ENCODE measurements at regions not wholly inside any gene's neighbourhood (a gene's known extent, or its start where the extent isn't known, plus 50 kb on each side); places are given as distances from the start of the nearest gene placed in this dataset.

- DNase-seq (ENCODE audit: low spot score), result no peak
Measured at GRCh38 chr22:47776329-47776728, 1013.9 kb downstream of the TBC1D22A start.

DNA sequence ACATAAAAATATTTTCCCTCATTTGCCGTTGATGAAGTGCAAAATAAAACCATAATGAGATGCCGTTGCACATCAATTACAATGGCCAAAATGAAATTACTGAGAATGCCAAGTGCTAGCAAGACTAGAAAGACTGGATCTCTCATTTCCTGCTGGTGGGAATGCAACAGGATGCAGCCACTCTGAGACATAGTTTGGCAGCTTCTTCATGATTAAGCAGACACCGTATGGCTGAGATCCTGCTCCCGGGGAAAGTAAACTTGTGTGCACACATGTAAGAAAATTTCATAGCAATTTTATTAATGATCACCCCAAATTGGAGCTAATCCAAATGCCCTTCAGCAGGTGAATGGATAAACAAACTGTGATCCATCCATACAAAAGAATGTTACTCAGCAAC is 1013.2 kb downstream of the TBC1D22A start:
- DNase-seq (ENCODE audit: low spot score), result no peak

- DNase-seq (ENCODE audit: low spot score), result no peak
Measured at GRCh38 chr22:47775191-47775590, 1012.7 kb downstream of the TBC1D22A start.

GRCh38 chr22:47773635-47774034 is 1011.2 kb downstream of the TBC1D22A start:
- no peak for DNase-seq (ENCODE audit: low spot score)

DNA sequence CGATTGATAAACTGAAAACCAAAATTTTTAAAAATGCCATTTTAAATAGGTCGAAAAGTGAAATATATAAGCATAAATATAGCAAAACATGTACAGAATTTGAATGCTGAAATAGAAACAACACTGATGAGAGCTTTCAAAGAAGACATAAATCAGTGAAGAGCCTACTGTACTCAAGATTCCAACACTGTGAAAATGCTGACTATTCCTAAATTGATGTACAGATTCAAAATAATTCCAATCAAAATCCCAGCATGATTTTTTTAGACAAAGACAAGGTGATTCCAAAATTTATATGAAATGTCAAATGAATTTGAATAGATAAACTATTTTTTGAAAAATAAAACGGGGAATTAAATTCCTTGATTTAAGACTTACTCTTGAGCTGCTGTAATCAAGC is 1010.4 kb downstream of the TBC1D22A start:
- no peak for DNase-seq (ENCODE audit: low spot score)

DNA sequence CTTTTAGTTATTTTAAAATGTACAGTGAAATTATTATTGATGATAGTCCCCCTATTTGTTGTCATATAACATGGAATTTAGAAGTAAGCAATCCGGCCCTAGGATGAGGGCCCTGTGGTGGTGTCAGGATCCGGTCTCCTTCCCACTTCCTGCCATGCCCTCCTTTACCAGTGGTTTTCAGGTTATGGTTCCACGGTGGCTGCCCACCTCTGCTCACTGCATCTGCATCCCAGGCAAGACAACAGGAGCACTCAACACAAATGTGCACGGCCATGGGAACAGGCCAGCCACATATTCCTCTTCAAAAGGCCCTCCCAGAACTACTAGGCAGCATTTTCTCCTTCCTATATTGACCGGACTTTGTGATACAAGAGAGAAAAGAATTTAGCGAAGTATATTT is 1007.2 kb downstream of the TBC1D22A start:
- no peak for DNase-seq (ENCODE audit: low spot score)

DNA sequence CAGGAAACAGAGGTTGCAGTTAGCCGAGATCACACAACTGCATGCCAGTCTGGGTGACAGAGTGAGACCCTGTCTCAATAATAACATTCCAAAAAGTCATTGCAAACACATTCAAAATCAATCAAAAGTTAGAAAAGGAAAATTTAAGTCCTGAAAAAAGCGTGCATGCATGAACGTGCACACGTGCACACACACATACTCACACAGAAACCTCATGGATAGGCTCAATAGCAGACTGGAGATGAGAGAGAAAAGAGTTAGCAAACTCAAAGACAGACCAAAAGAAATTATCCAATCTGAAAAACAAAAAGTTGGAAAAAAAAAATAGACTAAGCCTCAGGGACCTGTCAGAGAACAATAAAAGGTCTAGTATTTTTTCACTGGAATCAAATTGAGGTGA is 1005.6 kb downstream of the TBC1D22A start:
- DNase-seq (ENCODE audit: low spot score), result no peak

DNA sequence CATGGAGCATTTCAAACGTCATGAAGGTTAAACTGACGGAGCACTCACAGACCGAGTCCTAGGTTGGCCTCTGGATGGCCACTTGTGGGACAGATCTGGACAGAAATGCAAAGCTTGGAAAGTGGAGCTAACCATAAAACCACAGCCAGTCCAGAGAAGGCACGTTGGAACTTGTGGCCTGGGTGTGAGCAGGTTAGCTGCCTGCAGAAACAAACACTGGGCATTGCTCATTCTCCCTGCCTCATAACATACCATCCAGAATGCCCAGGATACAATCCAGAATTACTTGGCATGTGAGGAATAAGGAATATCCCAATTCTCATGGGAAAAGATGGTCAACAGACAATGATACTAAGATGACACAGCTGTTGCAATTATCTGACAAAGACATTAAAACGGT is 1005.0 kb downstream of the TBC1D22A start:
- no peak for DNase-seq (ENCODE audit: low spot score)

DNA sequence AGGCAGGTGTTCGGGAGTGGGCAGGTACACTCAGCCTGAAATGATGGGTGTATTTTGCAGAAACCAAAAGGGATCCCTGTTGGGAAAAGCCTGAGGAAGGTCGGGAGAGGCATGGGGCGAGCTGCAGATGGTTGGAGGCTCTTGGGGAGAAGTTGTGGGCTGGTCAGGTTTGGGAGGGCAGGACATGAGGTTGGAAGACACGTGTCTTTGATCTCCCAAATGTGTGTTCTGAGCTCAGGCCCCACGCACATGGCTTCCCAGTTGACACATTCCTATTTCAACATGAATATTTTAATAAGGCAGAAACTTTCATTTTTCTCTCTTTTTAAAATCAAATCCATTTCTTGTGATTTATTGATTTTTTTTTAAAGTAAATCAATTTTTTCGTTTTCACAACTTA is 1003.3 kb downstream of the TBC1D22A start:
- DNase-seq (ENCODE audit: low spot score), result no peak

DNA sequence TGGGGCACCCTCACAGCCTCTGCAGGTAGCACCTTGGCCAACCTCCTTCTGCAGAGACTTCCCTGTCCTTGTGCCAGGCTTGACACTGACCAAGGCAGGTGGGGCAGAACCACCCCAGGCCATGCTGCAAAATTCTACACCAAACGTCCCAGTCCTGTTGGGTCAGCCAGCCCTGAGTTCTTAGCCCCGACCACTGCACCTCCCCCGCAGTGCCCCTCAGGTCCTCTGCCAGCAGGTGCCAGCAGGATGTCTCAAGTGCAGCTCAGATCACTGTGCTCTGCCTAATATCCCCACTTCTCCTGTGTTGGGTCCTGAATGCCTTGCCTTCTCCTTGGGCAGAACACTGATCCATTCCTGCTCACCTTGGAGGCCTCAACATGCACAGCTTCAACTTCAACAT is 999.7 kb downstream of the TBC1D22A start:
- no peak for DNase-seq (ENCODE audit: low spot score)

DNA sequence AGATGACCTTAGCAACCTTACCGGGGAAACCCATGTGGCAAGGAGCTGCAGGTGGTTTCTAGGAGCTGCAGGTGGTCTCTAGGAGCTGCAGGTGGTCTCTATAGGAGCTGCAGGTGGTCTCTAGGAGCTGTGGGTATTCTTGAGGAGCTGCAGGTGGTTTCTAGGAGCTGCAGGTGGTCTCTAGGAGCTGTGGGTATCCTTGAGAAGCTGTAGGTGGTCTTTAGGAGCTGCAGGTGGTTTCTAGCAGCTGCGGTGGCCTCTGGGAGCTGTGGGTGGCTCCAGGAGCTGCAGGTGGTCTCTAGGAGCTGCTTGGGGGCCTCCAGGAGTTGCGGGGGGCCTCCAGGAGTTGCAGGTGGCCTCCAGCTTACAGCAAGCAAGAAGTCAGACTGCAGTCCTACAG is 997.5 kb downstream of the TBC1D22A start:
- no peak for DNase-seq (ENCODE audit: low spot score)

DNA sequence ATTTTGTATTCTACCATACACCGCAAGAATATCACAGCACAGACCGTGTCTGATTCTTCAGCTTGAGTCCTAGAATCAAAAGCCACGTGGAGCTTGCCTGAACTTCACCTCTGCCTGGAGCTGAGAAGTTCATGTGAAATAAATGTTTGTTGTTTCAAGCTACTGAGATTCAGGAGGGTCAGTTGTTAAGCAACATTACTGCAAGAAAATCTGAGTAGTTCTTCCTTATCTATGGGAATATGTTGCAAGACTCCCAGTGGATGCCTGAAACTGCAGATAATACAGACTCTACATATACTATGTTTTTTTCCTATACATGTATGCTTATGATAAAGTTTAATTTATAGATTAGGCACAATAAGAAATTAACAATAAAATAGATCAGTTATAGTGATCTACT is 995.3 kb downstream of the TBC1D22A start:
- no peak for DNase-seq (ENCODE audit: low spot score)

DNA sequence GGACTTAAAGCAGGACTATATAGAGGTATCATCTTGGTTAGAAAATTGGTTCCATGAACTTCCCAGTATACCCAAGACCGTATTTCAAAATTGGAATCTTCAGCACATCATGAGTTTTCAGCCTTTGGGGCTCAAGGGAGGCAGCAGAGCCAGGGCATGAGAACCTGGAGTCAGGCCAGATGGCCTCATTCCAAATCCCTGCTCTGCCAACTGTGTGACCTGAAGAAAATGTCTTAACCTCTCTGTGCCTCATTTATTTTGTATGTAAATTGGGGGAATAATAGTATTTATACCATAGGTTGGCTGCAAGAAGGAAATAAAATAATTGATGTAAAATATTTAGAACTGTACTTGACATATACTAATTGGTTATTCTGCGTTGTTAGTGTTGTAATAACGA is 987.6 kb downstream of the TBC1D22A start:
- no peak for DNase-seq (ENCODE audit: low spot score)

GRCh38 chr22:47748957-47749356 is 986.5 kb downstream of the TBC1D22A start:
- DNase-seq (ENCODE audit: low spot score), result no peak

- DNase-seq (ENCODE audit: low spot score), result no peak
Measured at GRCh38 chr22:47748271-47748670, 985.8 kb downstream of the TBC1D22A start.

GRCh38 chr22:47740109-47740805 is 977.8 kb downstream of the TBC1D22A start:
- DNase-seq (ENCODE audit: low spot score), result no peak

- DNase-seq (ENCODE audit: low spot score), result no peak
Measured at GRCh38 chr22:47739291-47740015, 977.0 kb downstream of the TBC1D22A start.

DNA sequence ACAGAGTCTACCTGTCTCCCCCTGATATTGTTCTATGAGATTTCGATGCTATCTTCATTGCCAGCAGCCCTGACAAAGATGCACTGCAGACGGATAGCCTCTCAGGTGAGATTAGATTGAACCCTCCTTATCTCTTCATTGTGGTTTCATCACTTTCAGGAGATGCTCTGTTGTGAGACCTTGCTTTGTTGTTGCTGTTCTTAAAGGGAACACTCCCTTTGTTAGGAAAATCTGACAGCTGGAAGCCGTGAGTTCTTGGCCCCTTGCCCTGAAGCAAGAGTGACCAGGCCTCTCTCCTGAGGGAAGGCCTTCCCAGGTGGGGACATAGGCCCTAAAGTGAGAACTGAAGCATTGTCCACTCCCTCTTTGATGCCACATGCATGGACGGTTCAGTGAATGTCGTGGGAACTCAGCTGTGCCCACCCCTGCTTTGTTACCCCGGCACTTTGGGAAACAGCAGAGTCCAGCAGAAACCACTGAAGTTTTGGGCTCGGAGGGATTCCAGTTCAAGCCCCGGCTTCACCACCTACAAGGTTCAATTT is 976.1 kb downstream of the TBC1D22A start:
- no peak for DNase-seq (ENCODE audit: low spot score)

DNA sequence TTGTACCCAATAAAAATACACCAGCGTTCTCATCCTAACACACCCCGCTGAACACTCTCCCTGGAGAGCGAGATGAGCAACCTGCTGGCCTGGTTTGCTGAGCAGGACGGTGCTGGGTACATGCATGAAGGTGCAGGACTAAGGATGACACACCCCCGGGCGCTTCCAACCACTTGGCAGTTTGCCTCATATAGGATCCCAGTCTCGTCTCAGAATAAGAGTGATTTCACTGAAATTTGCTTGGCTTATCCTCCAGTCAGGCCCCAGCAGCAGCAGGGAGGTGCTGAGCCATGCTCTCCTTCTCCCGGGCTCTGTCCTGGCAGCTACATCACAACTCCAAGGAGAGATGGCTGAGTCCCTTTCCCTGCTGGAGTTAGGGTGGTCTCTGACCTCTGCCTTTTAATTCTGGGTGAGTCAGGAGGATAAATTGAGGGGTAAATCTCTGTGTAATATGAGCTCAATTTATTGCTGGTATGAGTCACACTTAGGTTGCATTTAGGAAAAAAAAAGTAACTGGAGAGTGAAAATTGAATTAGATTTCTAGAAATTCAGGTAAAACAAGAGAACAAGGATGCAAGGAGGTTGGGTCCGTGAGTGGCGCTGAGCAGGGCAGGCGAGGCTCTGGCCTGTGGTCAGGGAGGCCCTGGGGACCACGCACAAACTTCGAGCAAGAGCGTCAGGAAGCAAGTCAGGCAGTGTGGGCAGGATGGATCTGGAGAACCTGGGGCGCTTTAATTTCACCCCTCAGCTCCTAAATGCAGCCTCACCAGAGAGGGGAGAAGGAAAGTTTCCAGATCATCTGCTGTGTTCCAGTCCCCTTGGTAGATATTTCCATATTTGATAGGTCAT is 974.0 kb downstream of the TBC1D22A start:
- DNase-seq (ENCODE audit: low spot score), result no peak

DNA sequence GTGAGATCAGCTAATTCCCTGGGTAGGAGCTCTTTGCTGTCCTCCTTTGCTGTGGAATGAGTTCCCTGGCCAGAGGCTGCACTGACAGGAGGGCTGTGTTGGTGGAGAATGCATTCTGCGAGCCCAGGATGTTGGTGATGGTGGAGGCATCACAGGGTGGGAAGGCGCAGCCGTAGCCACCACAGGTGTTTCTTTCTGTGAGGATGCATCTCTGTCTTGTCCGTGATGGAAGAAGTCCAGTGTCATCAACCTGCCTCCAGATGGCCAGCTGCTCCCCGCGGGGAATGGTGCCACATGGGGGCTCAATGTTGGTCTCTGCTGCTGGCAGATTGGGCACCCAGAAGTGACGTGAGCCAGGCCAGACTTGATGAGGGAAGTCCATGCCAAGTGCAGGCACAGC is 972.1 kb downstream of the TBC1D22A start:
- DNase-seq (ENCODE audit: low spot score), result no peak

DNA sequence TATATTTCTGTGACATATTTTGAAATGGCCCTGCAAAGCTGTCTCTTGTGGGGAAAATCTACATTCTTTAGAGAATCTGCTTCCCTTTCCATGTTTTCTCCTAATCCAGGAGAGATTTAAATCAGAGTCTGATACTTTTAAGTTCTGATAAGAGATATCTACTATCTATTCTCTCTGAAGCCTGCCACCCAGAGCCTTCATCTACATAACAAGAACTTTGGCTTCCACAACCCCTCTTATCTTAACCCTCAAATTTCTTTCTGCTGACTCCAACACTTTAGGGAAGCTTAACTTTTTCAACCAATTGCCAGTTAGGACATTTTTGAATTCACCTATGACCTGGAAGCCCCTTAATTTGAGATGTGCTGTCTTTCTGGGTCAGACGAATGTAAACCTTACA is 965.2 kb downstream of the TBC1D22A start:
- no peak for DNase-seq (ENCODE audit: low spot score)

- no peak for DNase-seq (ENCODE audit: low spot score)
Measured at GRCh38 chr22:47724751-47725150, 962.3 kb downstream of the TBC1D22A start.

- no peak for DNase-seq (ENCODE audit: low spot score)
Measured at GRCh38 chr22:47724030-47724429, 961.6 kb downstream of the TBC1D22A start.
